Stimulated activated CD8-positive, alpha-beta memory T cell treated with anti-CD3 and anti-CD28 coated beads, Interleukin-7, amount 100 ng/mL, for 24 hours (primary cell): ENCODE measurements at regions not wholly inside any gene's neighbourhood (a gene's known extent, or its start where the extent isn't known, plus 50 kb on each side); places are given as distances from the start of the nearest gene placed in this dataset.

ENCODE experiments used
- DNase-seq: peaks from one replicate; pipeline ENCODE4 v3.0.0-alpha.2; 2020; ENCODE audit warnings: low read depth

DNA sequence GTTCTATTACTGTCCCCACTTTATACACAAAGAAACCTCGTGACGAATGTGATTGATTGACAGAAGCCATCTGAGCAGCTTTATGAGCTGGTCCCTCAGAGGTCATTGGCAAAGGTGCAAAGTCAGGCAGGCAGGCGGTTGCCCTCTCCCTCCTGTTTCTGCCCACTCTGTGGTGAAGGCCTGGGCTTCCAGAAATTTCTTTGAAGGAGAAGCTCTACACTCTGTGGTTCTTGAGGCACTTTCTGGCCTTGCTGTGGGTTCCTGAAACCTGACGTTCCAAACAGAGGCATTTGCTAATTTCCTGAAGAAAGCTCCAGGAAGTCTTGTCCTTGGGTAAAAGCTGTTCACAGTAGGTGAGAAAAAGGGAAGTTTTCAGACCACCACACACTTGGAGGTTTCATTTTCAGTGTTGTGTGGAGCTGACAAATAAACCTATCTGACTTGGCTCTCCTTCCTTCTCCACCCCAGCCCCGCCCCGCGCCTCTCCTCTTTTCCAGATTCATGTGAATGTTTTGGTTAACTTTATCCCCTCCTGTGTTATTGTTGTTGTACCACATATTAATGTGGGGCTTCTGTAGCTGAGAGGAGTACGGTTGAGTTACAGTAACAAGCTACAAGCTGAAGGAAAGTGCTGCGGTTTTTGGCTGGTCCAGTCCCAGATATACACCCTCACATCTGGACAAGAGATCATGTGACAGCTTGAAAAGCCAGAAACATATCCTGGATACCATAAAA lies 274.1 kb downstream of the CLIC5 start:
- no peak for DNase-seq

DNA sequence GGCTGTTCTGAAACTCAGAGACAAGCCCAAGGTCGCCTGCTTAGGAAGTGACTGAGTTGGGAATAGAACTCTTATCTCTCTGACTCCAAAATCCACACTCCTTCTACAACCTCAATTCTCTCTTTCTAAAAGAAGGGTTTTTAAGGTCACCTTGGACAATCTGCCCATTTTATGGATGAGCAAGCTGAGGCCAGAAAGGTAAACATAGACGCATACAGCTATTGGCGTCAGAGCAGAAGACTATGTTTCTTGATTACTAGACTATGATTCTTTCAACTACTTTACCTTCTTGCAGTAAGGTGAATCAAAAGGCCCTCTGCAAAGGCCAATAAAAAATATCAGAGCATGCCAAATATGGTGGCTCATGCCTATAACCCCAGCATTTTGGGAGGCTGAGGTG lies 276.6 kb downstream of the CLIC5 start:
- no peak for DNase-seq

DNA sequence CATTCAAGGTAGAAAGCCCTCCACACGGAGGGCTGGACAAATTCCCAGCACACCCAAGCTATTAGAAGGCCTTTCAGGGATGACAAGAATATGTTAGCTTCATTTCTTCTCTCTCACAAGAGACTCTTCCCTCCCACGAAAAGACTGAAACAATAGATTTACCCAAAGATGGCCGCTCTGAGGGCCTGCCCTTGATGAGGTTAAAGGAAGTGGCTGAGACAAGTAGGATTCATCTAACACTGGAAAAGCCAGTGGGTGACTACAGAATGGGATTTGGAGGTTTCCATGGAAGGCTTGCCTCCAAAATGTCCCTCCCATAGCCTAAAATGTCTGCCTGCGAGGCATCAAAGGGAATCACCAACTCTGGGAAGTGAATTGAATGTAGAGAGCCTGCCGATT lies 277.6 kb downstream of the CLIC5 start:
- no peak for DNase-seq

DNA sequence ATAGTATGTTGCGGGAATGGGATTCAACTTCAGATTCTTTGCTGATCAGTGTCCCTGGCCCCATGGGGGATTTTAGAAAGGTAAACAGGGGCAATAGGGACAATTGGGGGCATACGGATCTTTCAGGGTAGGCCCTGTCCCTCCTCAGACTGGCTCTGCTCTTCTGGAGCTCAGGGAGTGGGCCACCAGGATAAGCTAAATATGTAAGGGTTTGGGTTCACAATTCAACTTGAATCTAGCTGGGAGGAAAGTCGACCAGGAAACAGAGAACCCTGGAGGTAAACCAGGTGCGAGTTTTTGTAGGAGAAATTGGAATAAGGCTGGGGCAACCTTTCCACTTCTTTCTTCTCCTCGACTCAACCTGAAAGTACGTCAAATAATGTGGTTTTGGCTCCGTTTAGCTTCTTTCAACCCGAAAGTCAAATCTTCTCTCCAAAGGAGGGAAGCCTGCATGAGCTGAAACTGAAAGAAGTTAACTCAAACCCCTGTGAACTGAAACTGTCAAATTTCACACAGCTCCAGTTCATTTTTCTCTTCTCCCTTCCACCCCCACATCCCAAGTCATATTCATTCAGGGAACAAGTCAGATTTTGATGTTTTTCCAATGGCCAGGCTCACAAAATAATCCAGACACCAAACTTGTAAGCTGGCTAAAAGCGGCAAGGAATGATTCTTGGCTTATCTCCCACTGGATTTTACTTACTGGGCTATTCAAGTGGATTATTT lies 278.2 kb downstream of the CLIC5 start:
- no peak for DNase-seq

DNA sequence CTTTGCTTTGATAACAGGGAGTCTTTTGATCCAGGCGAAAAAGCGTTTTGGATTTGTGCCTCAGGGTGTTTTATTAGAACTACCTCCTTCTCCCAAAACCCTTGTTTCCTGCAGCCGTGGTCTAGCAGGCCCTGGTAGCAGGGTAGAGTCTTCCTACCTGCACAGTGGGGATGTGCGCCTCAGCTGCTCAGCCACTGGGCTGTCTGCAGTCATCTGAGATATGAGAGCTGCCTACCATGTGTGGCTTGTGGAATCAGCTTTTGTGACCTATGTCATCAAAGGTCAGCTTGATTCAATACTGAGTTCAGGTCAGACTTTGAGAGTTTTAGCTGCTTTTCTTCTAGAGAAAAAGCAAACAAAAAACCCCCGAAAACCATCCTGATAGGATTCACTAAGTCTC lies 279.5 kb downstream of the CLIC5 start:
- DNase-seq: no peak

DNA sequence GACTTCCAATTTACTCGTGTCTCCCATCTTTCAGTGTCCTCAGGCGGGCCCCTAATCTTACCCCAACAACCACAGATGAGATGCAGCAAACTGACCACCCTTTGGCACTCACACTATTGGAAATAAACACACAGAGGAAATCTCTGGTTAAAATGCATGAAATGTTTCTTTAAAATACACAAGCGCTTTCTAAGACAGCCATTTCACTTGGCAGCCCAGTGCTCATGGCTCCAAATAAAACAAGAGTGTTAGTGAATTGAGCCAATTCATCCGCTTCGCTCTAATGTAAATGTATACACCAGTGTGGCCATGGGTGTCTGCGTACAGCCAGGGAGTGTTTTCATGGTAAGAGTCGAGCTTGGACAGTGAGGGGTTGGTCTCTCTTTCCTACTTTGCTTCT lies 282.9 kb downstream of the CLIC5 start:
- DNase-seq: no peak

DNA sequence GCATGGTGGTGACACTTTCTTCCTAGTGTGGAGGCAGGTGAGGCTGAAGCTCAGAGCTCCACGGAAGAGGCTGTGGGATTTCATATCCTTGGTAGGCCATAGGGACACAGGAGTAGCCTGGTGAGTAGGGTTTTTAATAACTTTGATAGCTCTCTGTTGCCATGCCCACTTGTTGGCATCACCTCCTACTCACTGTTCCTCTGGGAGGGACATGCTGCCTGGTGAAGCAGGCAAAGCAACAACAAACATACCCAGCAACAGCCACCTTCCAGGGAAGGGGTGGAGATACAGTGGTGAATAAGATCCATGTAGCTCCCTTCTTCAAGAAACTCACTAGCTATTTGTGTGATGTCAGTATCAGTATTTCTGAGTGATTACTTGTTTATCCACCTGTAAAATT lies 285.4 kb downstream of the CLIC5 start:
- DNase-seq: no peak

DNA sequence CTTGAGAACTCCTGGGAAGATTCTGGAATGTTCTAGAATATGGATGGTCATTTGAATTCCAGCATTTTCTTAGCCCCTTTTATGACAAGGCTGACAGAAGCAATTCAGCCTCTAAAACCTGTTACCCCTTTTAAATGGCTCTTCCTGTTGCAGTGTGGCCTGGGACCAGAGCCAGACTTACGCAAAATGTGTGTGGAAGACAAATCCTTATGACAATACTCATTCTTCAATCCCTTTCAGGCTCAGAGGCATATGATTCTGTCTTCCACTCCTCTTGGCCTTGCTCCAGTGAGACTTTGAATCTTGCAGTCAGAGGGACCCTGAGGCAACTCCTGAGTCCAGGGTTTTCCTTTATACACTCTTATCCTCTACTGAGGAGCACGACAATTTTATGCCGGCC lies 287.0 kb downstream of the CLIC5 start:
- DNase-seq: no peak

DNA sequence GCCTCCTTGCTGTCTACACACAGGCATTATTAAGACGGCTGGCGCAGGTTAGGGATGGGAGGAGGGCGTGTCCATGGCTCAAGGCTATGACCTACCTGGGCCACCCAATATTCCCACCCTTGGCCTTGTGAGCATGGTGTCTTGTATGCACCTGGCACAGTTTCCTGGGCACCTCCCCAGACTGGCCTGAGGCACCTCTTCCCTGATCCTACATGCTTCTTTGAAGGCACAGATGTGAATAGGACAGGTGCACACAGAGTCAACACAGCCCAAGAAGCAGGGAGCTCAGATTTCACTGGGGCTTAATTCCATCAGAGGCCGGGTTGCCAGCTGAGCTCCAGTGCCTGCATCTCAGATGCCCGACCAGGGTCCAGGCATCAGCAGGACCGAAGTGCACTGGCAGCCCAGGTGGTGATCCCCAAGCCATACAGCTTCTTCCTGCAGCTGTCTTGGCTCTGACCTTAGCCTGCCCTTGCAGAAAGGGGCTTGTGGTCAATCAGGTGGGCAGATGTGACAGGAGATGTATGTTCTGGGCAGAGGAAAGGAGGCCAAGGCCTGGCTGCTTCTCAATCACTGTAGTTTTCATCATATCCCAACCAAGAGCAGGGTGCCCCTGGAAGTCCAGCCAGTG lies 287.7 kb downstream of the CLIC5 start:
- DNase-seq: no peak

DNA sequence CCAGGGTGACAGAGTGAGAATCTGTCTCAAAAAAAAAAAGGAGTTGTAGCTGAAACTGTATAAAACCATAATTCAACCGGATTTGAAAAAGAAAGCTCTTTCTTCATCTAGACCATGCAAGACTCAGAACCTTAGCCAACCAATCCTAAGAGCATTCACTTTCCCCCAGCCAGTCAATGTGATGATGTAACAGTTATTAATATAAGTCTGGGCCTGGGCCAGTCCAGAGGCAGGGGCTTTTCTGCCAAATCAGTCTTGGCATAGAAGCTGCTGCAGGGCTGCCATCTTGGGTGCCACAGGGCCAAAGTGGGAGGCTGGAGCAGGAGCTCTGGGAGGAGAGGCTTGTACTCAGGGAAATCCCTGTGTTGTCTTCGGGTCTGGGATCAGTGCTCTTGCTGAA lies 288.4 kb downstream of the CLIC5 start:
- DNase-seq: no peak

DNA sequence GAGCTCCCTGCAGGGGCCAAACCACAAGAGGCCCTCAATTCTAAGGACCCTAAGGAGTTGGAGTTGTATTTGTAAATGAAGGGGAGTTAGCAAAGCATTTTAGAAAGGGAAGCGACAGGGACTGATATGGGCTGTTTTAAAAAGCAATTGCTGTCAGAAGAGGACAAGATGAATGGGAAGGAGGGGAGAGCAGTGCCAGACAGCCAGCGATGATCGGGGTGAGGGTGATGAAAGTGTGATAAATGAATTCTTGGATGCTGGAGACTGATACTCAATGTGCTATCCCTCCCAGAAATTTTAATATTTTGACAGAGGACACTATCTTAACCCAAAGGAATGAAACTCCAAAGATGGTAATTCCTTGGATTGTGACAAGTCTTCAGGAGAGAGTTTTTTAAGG lies 289.2 kb downstream of the CLIC5 start:
- DNase-seq: no peak

DNA sequence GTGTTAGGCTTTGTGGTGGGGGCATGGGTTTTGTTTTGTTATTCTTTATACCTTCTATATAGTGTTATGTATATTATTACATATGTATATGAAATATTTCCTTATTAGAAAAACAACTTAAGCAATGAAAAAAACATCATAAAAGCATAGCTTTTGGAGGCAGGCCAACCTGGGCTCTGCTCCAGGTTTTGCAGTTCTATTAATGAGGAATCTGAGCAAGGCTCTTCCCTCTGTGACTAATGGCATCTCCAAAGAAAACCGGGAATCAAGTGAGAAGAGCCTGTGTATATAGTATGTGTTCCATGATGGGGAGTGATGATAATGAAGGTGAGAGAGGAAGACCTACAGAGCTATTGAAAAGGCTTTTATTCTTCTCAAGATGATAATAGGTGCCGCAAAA lies 291.1 kb downstream of the CLIC5 start:
- DNase-seq: no peak

DNA sequence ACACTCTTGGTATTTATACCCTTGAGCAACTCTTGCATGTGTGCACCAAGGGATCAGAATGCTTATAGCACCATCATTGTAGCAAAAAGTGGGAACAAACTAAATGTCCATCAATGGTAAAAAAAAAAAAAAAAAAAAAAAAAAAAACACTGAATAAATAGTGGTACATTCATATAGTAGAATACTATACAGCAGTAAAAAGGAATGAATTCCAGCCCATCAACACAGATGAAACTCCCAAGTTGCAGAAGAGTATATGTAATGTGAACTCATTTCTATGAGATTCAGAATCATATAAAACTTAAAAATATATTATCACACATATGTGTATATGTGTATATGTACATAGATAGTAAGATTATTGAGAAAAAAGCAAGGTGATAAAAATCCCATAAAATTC lies 291.6 kb downstream of the CLIC5 start:
- no peak for DNase-seq

DNA sequence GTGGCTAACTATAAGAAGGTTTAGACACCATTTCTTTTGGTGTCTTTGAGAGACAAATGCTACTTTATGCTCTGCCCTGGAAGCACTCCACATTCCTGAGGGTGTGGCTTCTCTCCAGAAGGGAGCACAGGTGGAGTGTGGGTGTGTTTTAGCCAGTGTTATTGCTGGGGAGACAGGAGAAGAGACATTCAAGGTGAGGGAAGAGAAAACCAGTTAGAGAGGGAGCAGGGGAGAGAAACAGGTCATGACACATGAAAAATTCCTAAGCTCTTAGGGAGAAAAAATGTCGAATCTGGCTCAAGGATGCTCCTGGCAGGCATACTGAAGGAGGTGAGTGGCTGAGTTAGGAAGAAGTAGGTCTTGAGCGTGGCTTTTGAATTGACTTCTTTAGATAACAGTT lies 292.8 kb downstream of the CLIC5 start:
- no peak for DNase-seq

DNA sequence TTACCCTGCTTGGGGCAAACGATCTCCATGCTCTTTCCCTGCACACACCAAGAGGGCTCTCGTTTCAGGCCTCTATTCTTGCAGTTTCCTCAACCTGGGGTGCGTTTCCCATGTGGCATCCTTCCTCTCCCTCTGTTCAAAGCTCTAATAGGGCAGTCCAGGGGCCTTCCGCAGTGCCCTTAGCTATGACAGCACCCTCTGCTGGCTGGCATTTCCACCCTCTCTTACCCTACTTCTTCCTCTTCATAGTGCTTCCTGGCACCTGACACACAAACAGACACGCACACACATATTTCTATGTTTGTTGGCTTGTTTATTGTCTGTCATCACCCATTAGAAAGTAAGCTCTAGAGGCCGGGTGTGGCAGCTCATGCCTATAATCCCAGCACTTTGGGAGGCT lies 294.0 kb downstream of the CLIC5 start:
- DNase-seq: no peak

DNA sequence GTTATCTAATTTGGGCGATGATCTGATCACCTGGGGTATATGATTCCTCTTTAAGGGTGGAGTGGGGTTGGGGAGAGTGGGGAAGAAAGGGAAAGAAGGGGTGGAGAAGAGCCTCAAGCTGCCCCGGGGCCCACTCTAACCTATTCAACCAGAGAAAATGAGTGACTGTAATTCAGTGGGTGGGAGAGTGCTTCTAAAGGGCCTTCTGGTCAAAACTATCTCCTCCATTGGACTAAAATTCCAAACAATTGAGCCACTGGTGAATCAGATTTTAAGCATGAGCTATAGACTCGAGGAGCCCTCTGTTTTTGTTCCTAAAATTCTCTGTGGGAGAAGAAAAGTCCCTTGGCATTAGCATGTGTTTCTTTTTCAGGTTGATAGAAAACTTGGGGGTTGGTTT lies 296.8 kb downstream of the CLIC5 start:
- DNase-seq: no peak

DNA sequence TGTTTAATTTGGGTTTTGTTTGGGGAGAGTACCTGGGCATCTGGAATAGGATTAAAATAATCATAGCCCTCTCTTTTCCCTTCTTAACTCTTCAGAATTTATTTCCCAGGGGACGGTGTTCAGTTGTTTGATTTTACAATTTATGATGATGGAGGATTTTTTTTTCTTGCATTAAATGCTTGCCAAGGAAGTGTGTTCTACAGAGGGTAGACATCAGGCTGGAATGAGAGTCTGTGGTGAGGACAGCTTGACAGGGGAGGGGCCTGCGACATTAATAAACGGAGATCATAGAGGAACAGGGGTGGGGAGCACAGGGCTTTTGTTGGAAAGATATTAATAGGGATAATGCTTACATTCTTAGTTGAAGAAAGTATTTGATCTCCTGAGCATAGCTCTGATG lies 297.5 kb downstream of the CLIC5 start:
- no peak for DNase-seq

DNA sequence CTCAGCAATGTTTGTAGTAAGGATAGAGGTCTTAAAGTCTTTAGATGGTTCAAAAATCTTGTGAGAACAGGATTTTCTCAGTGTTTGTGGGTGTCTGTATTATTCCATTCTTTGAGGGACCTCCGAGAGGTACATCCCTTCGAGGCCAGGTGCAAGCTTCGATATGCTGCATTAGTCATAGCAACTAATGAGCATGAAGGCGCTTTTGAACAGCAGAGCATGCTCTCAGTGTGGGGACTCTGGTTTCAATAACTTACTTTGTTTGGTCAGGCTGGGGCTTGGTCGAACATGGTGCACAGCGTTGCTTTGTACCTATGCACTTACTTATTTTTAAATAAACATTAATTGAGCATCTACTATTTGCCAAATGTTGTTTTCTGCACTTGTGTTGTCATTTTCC lies 297.9 kb downstream of the CLIC5 start:
- DNase-seq: no peak

DNA sequence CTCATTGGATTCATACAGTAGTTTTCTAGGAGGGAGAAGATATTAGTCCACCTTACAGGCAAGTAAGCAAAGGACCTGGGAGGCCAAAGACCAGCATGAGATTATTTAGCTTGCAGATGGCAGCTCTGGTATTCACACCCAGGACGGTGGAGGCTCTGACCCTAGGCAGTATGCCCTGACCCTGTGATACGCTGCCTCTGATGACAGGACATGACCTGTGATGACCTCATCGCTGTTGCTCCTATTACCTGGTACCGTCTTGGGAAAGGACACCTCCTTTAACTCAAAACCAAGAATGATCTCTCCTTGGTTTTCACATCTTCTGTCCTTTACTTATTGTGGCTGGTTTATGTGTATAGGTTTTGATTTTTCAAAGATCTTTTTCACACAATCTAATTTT lies 298.6 kb downstream of the CLIC5 start:
- no peak for DNase-seq

DNA sequence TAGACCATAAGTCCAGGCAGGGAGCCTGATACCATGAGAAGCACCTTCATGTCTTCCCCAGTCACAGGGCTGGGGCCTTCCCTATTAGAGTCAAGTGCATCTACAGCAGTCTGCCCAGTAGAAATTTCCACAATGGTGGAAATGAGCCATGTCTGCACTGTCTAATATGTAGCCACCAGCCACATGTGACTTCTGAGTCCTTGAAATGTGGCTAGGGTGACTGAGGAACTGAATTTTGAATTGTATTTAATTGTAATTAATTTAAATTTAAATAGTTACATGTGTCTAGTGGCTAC lies 300.2 kb downstream of the CLIC5 start:
- DNase-seq: no peak

DNA sequence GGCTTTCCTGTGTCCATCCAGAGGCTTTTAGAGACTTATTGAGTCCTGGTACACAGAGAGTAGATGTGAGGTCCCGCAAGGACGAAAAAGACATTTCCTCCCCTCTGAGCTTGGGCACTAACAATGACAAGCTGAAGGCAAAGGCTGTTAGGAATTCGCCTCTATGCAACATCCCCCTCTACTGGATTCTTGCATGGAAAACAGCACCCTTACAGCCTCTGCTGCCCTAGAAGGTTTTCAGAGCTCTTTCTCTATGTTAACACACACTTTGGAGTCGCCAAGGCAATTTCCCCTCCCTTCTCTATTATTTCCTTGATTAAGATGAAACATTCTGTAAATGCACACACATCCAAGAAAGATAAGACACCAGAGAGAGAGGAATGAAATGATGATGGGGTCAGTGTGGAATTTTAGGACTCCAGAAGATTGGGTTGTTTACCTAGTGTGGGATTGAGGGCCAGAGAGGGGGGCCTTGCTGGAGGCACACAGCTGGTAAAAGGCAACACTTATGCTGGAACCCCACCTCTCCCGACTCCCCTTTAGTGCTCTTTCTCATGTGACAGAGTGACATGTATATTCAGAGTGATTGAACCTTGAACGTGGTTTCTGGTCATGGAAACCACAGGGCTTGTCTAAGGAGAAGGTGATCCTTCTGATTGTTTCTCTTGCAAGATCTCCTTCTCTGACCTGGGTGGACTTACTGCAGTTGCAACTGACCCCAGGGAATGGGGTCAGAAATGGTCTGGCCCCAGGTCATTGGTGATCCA lies 300.7 kb downstream of the CLIC5 start:
- no peak for DNase-seq

DNA sequence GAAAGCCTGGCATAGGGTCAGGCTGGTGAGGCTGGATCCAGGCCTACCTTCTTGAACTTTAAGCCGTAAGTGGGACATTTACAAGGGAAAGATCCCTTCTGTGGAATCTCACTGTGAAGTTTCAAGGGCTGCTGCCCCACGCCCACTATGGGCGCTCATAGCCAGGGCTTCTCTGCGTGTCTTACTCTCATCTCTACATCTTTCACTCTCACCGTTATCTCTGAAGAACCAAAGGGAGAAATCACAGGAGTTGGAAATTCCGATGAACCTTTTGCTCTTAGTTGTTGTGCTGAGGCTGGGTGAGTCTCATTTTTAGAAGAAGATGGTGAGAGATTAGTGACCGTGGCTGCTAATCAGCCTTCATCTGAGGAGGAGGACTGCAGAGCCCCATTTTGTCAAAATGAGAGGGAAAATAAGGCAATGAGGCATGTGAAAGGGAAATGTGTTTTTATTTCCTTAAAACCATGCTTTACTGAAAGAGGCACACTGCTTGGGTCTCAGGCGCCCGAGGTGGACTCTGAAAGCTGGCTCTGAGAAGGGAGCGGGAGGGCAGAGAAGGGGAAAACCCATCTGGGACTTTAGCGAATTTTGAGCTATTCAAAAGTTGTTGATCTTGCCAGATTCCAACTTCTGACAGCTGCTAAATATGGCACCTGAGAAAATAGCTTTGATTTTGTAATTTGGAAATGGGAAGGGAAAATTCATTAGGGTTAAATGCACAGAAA lies 301.5 kb downstream of the CLIC5 start:
- no peak for DNase-seq
